ENCODE measurements at regions not wholly inside any gene's neighbourhood (a gene's known extent, or its start where the extent isn't known, plus 50 kb on each side); places are given as distances from the start of the nearest gene placed in this dataset.

GRCh38 chr2:13488965-13489364 is 772.2 kb downstream of the TRIB2 start:
- no peak for TF ChIP-seq CTCF (IDR thresholded peaks at IDR 0.05; ENCODE audit: insufficient read depth, low read length, poor library complexity, severe bottlenecking)
- TF ChIP-seq EZH2phosphoT487 (conservative IDR thresholded peaks at IDR 0.05; ENCODE audit: low read length) = no peak
